Activated naive CD4-positive, alpha-beta T cell treated with anti-CD3 and anti-CD28 coated beads, Interleukin-2, amount 50 U/mL, for 24 hours (primary cell): ENCODE measurements at regions not wholly inside any gene's neighbourhood (a gene's known extent, or its start where the extent isn't known, plus 50 kb on each side); places are given as distances from the start of the nearest gene placed in this dataset.
"Not testable (repeated sequence)": the region's sequence is repeated elsewhere in the genome, so short reads cannot be mapped to it uniquely, and the experiment has no call there.

ENCODE experiments used
- H3K27ac Mint-ChIP-seq: one replicate; pipeline ENCODE4 v1.8.0; 2021; ENCODE audit warnings: mild to moderate bottlenecking, mixed read lengths
- H3K27me3 Mint-ChIP-seq: one replicate; pipeline ENCODE4 v1.8.0; 2021; ENCODE audit warnings: mixed read lengths
- H3K36me3 Mint-ChIP-seq: one replicate; pipeline ENCODE4 v1.8.0; 2021; ENCODE audit warnings: mixed read lengths
- H3K4me1 Mint-ChIP-seq: one replicate; pipeline ENCODE4 v1.8.0; 2021; ENCODE audit warnings: mixed read lengths
- H3K4me3 Mint-ChIP-seq: one replicate; pipeline ENCODE4 v1.8.0; 2021; ENCODE audit warnings: mild to moderate bottlenecking, mixed read lengths
- H3K9me3 Mint-ChIP-seq: one replicate; pipeline ENCODE4 v1.8.0; 2021; ENCODE audit warnings: mixed read lengths

- H3K4me1 Mint-ChIP-seq, H3K27ac Mint-ChIP-seq, H3K36me3 Mint-ChIP-seq, H3K9me3 Mint-ChIP-seq: not testable (repeated sequence)
- Mint-ChIP-seq H3K4me3 (peak overlapping the region; percentile 72), H3K27me3 (peaks cover 19% of the 10 kb centered on the region)
Measured at GRCh38 chr11:71638801-71639519, 56.3 kb upstream of the KRTAP5-11 start.

GRCh38 chr11:71639520-71639849 lies 56.8 kb upstream of the KRTAP5-11 start:
- H3K27ac Mint-ChIP-seq, H3K9me3 Mint-ChIP-seq, H3K4me1 Mint-ChIP-seq, H3K36me3 Mint-ChIP-seq: not testable (repeated sequence)
- H3K27me3 Mint-ChIP-seq, result peaks cover 21% of the 10 kb centered on the region
- peak overlapping the region; percentile 49 for H3K4me3 Mint-ChIP-seq

GRCh38 chr11:71639916-71640315 lies 57.2 kb upstream of the KRTAP5-11 start:
- H3K36me3 Mint-ChIP-seq, H3K27ac Mint-ChIP-seq, H3K4me1 Mint-ChIP-seq, H3K9me3 Mint-ChIP-seq: not testable (repeated sequence)
- Mint-ChIP-seq H3K27me3 (peaks cover 24% of the 10 kb centered on the region), H3K4me3 (peak overlapping the region; percentile 52)

- H3K36me3 Mint-ChIP-seq, H3K9me3 Mint-ChIP-seq, H3K27me3 Mint-ChIP-seq, H3K27ac Mint-ChIP-seq, H3K4me3 Mint-ChIP-seq, H3K4me1 Mint-ChIP-seq: not testable (repeated sequence)
Measured at GRCh38 chr11:71647078-71647477, 64.4 kb upstream of the KRTAP5-11 start.

GRCh38 chr11:71652998-71653397 lies 70.3 kb upstream of the KRTAP5-11 start:
- H3K27me3 Mint-ChIP-seq, H3K27ac Mint-ChIP-seq, H3K9me3 Mint-ChIP-seq, H3K4me3 Mint-ChIP-seq, H3K4me1 Mint-ChIP-seq, H3K36me3 Mint-ChIP-seq: not testable (repeated sequence)

GRCh38 chr11:71654423-71654822 lies 71.7 kb upstream of the KRTAP5-11 start:
- H3K27ac Mint-ChIP-seq, H3K9me3 Mint-ChIP-seq, H3K27me3 Mint-ChIP-seq, H3K4me3 Mint-ChIP-seq, H3K36me3 Mint-ChIP-seq, H3K4me1 Mint-ChIP-seq: not testable (repeated sequence)

- not testable (repeated sequence) for H3K4me1 Mint-ChIP-seq, H3K9me3 Mint-ChIP-seq, H3K27me3 Mint-ChIP-seq, H3K4me3 Mint-ChIP-seq, H3K27ac Mint-ChIP-seq, H3K36me3 Mint-ChIP-seq
Measured at GRCh38 chr11:71655041-71655440, 72.4 kb upstream of the KRTAP5-11 start.

- not testable (repeated sequence) for H3K9me3 Mint-ChIP-seq, H3K27ac Mint-ChIP-seq, H3K36me3 Mint-ChIP-seq, H3K27me3 Mint-ChIP-seq, H3K4me1 Mint-ChIP-seq, H3K4me3 Mint-ChIP-seq
Measured at GRCh38 chr11:71656513-71656912, 73.8 kb upstream of the KRTAP5-11 start.

GRCh38 chr11:71664941-71665340 lies 82.3 kb upstream of the KRTAP5-11 start:
- H3K27me3 Mint-ChIP-seq, H3K9me3 Mint-ChIP-seq, H3K36me3 Mint-ChIP-seq, H3K27ac Mint-ChIP-seq, H3K4me1 Mint-ChIP-seq, H3K4me3 Mint-ChIP-seq: not testable (repeated sequence)

- H3K27ac Mint-ChIP-seq, H3K27me3 Mint-ChIP-seq: not testable (repeated sequence)
Measured at GRCh38 chr11:71698110-71698509, 115.4 kb upstream of the KRTAP5-11 start.

GRCh38 chr11:71698961-71699360 lies 116.3 kb upstream of the KRTAP5-11 start:
- not testable (repeated sequence) for H3K4me3 Mint-ChIP-seq, H3K27ac Mint-ChIP-seq, H3K36me3 Mint-ChIP-seq, H3K27me3 Mint-ChIP-seq, H3K9me3 Mint-ChIP-seq, H3K4me1 Mint-ChIP-seq

More at GRCh38 chr11:71698110-71698509, 115.4 kb upstream of the KRTAP5-11 start:
- H3K4me1 Mint-ChIP-seq, H3K4me3 Mint-ChIP-seq, H3K36me3 Mint-ChIP-seq, H3K9me3 Mint-ChIP-seq: not testable (repeated sequence)

GRCh38 chr11:71701435-71702291 lies 119.0 kb upstream of the KRTAP5-11 start:
- H3K27me3 Mint-ChIP-seq, H3K4me3 Mint-ChIP-seq, H3K27ac Mint-ChIP-seq, H3K4me1 Mint-ChIP-seq, H3K36me3 Mint-ChIP-seq, H3K9me3 Mint-ChIP-seq: not testable (repeated sequence)

GRCh38 chr11:71705086-71705737 lies 122.5 kb upstream of the KRTAP5-11 start:
- not testable (repeated sequence) for H3K27ac Mint-ChIP-seq, H3K27me3 Mint-ChIP-seq, H3K36me3 Mint-ChIP-seq, H3K4me1 Mint-ChIP-seq, H3K4me3 Mint-ChIP-seq, H3K9me3 Mint-ChIP-seq

- H3K36me3 Mint-ChIP-seq, H3K27me3 Mint-ChIP-seq, H3K27ac Mint-ChIP-seq, H3K4me3 Mint-ChIP-seq, H3K4me1 Mint-ChIP-seq, H3K9me3 Mint-ChIP-seq: not testable (repeated sequence)
Measured at GRCh38 chr11:71705738-71706432, 123.2 kb upstream of the KRTAP5-11 start.

- not testable (repeated sequence) for H3K36me3 Mint-ChIP-seq, H3K4me3 Mint-ChIP-seq, H3K9me3 Mint-ChIP-seq, H3K27me3 Mint-ChIP-seq, H3K27ac Mint-ChIP-seq, H3K4me1 Mint-ChIP-seq
Measured at GRCh38 chr11:71707083-71707482, 124.4 kb upstream of the KRTAP5-11 start.

GRCh38 chr11:71709541-71709940 lies 123.5 kb upstream of the DEFB108B start:
- H3K36me3 Mint-ChIP-seq, H3K9me3 Mint-ChIP-seq, H3K4me3 Mint-ChIP-seq, H3K4me1 Mint-ChIP-seq, H3K27me3 Mint-ChIP-seq, H3K27ac Mint-ChIP-seq: not testable (repeated sequence)
